CD4-positive, alpha-beta T cell treated with Interleukin-15 for 1 hour (primary cell): ENCODE measurements at regions not wholly inside any gene's neighbourhood (a gene's known extent, or its start where the extent isn't known, plus 50 kb on each side); places are given as distances from the start of the nearest gene placed in this dataset.

Source experiments
- DNase-seq: peaks from one replicate; pipeline ENCODE4 v3.0.0-alpha.2; 2020

- no peak for DNase-seq
Observed at GRCh38 chr14:94994245-94994644, 163.1 kb downstream of the DICER1 start.

GRCh38 chr14:94992046-94992445 is 165.3 kb downstream of the DICER1 start:
- DNase-seq, result no peak

- DNase-seq, result no peak
Observed at GRCh38 chr14:94989946-94990345, 167.4 kb downstream of the DICER1 start.

DNA sequence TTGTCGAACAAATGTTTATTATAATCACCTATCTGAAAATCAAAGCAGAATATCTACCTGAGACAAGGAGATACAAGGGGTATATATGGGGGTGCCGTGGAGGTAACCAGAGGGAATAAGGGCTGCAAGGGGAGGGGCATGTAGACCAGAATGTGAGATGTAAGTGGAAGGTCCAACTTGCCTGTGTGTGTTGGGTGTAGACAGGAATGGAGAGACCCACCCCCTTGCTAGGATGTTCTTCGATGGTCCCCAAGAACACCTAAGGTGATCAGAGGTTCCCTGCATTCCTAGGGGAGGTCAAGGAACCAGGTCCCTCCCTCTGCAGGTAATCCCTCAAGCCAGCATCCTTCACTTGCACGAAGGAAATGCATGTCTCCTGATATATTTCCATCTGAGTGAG is 167.9 kb downstream of the DICER1 start:
- no peak for DNase-seq

GRCh38 chr14:94987409-94987808 is 169.9 kb downstream of the DICER1 start:
- no peak for DNase-seq

GRCh38 chr14:94979891-94980290 is 177.4 kb downstream of the DICER1 start:
- DNase-seq, result no peak

- no peak for DNase-seq
Observed at GRCh38 chr14:94977016-94977415, 180.3 kb downstream of the DICER1 start.

GRCh38 chr14:94975366-94975765 is 182.0 kb downstream of the DICER1 start:
- DNase-seq, result no peak

DNA sequence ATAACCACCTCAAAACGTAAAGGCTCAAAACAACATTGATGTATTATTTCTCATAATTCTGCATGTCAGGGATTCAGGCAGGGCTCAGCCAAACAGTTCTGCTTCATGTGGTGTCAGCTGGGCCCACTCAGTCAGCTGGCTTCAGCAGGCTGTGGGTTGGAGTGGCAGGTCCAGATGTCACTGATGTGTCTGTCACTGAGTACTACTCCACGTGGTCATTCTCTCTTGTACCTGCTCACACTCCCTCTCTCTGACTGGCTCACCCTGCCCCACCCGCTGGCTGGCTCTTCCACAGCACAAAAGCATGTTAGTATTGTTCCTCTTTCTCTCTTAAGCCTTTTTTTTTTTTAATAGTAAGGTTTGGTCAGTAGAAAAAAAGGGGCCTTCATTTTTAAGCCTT is 182.4 kb downstream of the DICER1 start:
- no peak for DNase-seq

DNA sequence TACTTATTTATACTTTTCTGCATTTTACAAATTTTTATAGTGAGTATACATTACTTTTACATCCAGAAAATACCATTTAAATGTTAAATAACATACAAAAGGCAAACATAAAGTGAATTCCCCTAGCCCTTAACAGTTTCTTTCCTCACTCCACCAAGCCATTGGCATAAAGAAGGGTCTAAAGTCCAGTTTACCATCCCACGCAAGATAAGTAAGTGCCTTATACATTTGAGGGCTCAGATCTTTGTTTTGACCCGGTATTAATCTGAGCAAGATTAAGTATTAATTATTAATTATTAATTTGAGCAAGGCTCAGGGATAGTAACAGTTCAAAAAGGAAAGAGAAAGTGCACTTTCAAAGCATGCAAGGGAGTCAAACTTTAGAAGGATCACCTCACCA is 182.9 kb downstream of the DICER1 start:
- no peak for DNase-seq

DNA sequence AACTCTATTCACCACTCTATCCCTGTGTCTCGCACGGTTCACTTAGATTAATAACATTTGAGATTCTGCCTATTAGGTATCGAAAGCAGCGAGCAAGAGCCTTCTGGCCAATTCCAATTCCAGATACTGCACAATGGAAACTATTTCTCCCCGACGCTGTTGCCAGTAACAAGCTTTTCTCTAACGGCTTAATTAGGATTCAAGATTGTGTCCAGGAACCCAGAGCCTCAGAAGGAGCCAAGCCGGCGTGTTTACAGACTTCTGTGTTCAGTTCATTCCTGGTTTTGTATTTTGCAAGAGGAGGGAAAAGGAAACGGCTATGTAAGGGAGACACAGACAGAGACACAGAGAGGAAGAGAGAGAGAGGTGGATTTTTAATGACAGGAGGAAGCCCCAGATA is 185.6 kb downstream of the DICER1 start:
- DNase-seq, result no peak

DNA sequence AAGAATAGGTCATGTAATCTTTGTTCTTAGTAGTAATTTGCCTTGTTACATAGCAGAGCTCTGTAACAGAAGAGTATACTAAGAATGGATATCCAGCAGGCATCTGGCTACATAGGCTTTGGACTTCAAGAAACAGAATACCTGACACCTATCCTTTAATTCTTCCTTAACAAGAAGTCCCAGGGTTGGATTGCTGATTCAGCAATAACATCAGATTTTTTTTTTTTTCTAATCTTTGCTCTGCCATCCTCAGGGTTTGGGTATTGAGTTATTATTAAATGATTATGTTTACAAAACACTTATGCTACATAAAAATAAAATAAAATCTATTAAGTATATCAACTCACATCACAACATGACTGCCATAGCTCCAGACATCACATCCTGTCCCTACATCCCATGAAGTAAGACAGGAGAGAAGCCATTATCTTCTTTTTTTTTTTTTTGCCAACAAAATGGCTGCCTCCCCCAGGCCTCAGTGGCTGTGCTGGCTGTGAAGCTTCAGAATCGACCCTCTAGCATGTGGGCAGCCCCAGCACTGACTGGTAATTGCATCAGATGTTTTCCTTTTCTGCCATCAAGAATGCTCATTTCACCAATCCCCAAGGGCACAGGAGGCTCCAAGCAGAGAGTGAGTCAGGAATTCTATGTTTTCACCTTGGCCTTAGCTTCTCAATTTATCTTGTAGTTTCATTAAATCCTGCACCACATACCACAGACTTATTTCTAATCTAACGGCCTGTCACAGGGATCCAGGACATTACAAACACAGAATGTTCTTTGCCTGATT is 186.2 kb downstream of the DICER1 start:
- no peak for DNase-seq

- DNase-seq, result no peak
Observed at GRCh38 chr14:94969766-94970165, 187.6 kb downstream of the DICER1 start.

- no peak for DNase-seq
Observed at GRCh38 chr14:94966868-94967267, 190.5 kb downstream of the DICER1 start.

DNA sequence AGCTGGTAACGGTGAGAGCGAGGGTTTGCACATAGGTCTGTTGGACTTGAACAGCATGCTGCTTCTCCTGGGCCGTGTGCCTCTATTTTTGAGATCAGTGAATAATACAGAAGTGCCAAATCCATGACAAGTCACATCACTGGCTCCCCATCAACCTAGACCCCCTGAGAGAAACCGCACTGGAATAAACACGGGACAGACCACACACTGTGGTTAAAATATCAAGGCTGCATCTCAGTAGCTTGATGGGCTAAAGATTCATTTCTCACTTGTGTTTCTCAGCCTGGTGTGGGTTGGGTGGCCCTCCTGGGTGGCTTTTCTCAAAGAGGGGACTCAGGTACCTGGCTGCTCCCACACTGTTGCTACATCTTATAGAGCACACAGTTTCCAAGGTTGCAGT is 191.0 kb downstream of the DICER1 start:
- DNase-seq, result no peak

DNA sequence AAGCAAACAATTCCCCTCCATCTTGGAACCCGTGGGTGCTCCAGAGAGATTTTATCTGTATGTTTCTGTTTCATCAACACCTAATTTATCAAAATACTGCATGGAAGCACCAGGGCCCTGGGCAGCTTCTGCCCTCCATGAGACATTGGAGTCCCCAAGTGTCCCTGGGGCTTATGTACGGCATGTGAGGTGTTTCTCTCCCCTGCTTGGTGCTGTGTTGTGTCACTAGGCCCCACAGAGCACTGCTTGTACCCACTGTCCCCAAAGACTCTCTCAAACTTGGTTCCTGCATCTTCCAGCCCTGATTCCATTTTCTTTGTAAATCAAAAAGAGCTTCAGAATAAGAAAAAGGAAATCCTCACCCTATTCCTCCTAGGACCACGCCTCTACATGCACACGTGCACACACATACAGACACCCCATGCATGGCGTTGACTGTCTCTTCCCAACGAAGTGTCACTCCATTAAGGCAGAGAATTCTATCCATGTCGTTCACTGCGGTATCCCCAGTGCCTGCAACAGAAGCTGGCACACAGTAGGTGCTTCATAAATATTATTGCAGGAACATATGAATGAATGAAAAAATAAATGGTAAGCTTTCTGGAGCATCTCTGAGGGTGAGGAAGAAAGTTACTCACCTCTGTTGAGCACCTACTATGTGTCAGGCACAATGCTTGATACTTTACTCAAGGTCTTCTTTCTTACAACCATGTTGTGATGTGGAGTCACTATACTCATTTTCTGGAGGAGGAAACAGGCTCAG is 191.6 kb downstream of the DICER1 start:
- no peak for DNase-seq

DNA sequence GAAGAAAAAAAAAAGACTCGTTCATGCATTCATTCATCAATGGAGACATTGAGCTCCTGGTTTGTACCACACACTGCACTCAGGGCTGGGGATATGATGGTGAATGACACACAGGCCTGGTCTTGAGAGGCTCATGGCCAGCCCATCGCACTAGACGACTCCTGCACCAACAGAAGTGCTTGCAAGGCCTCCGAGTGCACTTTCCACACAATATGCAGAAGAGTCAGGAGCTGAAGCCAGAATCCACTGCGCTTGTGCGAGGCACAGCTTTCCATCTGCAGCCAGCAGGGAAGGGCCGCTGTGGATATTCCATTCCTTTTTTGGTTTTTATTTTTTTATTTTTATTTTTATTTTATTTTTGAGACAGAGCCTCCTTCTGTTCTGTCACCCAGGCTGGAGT is 192.4 kb downstream of the DICER1 start:
- no peak for DNase-seq

GRCh38 chr14:94964181-94964580 is 193.1 kb downstream of the DICER1 start:
- DNase-seq, result no peak

DNA sequence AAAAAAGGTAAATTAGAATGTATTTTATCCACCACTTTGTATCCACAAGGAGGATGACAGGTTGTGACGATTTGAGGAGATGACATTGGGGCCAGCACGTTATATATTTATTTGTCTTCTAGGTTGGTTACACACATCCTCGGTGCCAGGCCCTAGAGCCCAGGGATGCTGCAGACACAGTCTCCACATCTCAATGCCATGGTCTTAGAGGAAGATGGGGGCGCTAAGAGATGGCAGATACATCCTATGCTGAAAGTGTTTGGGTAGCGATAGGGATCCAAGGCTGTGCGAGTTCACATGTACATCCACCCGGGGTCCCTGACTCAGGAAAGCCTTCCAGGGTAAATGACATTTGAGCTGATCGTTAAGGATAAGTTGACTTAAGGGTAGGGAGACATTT is 193.1 kb upstream of the GSC start:
- DNase-seq, result no peak

DNA sequence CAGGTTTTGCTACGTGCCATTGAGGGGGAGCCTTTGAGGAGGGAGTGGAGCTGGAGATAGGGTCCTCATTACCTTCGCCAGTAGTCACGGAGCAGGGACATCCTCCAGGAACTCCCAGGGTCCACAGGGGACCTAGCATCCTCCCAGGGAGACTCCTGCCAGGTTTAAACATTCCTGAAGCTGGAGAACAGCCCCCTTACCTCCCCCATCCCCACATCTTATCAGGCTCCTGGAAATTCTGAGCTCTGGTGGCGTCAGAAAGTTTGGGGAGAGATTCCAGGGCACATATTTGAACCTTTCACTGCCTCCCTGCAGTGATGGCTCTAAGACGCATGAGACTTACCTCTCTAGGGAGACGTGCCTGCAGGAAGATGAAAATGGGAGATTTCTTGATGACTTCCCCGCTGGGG is 192.3 kb upstream of the GSC start:
- no peak for DNase-seq

GRCh38 chr14:94961386-94962165 is 191.7 kb upstream of the GSC start:
- DNase-seq, result no peak

GRCh38 chr14:94960285-94961001 is 190.5 kb upstream of the GSC start:
- no peak for DNase-seq
